ENCODE measurements at regions not wholly inside any gene's neighbourhood (a gene's known extent, or its start where the extent isn't known, plus 50 kb on each side); places are given as distances from the start of the nearest gene placed in this dataset.

GRCh38 chr12:34591966-34592365, 569.7 kb downstream of the ALG10 start:
- no peak for TF ChIP-seq CTCF (IDR thresholded peaks at IDR 0.05 in 8 of 11, conservative IDR thresholded peaks at IDR 0.05 in 3 of 11)
- TF ChIP-seq POLR2A (IDR thresholded peaks at IDR 0.05) = no peak
